ENCODE measurements at regions not wholly inside any gene's neighbourhood (a gene's known extent, or its start where the extent isn't known, plus 50 kb on each side); places are given as distances from the start of the nearest gene placed in this dataset.

DNA sequence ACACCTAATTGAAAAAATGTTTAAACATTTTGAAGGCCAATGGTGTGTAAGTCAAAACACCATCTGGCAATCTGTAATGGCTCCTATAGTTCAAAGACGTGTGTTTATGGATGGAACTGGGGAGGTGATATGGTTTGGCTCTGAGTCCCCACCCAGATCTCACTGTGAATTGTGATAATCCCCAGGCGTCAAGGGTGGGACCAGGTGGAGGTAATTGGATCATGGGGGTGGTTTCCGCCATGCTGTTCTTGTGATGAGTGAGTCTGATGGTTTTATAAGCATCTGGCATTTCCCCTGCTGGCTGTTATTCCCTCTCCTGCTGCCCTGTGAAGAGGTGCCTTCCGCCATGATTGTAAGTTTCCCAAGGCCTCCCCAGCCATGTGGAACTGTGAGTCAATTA, 52.2 kb downstream of the ADRA2C start:
- no peak for DNase-seq

- DNase-seq = no peak
Observed at GRCh38 chr4:3819210-3819919, 53.2 kb downstream of the ADRA2C start.

- DNase-seq = no peak
Observed at GRCh38 chr4:3820016-3820805, 54.0 kb downstream of the ADRA2C start.

GRCh38 chr4:3820806-3821579, 54.8 kb downstream of the ADRA2C start:
- no peak for DNase-seq

GRCh38 chr4:3821580-3822229, 55.5 kb downstream of the ADRA2C start:
- DNase-seq = no peak

GRCh38 chr4:3822230-3822947, 56.2 kb downstream of the ADRA2C start:
- DNase-seq = peak; percentile 67

- no peak for DNase-seq
Observed at GRCh38 chr4:3823496-3824341, 57.5 kb downstream of the ADRA2C start.

DNA sequence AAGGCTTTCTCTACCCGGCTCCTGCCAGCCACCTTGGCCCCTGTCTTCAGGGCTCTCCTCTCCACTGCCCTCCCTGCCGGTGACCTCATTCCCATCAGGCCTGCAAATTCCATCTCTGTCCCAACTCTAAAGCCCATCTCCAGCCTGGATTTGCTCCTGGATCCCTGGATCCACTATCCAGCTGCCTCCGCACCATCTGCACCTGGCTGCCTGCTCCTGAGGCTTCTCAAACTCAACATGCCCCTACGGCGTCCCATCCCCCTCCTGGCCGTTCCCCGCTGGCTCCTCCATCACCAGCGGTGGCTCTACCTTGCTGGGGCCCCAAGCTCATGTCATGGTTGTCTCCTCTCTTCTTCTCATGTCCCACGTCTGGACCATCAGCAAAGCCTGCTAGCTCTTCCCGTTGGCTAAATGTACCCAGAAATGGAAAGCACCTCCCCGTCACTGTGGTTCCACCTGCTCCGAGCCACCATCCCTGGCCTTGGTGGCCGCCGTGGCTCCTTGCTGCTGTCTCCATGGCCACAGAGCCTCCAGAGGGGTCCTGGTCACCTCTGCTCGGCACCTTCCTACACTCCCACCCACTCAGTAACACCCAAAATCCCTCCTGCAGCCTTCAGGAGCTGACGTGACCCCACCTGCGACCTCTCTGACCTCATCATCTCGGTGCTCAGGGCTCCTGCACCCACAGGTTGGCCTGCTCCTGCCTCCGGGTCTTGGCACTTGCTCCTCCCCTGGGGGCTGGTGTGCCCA, 58.5 kb downstream of the ADRA2C start:
- no peak for DNase-seq

GRCh38 chr4:3825530-3825929, 59.3 kb downstream of the ADRA2C start:
- DNase-seq = no peak

DNA sequence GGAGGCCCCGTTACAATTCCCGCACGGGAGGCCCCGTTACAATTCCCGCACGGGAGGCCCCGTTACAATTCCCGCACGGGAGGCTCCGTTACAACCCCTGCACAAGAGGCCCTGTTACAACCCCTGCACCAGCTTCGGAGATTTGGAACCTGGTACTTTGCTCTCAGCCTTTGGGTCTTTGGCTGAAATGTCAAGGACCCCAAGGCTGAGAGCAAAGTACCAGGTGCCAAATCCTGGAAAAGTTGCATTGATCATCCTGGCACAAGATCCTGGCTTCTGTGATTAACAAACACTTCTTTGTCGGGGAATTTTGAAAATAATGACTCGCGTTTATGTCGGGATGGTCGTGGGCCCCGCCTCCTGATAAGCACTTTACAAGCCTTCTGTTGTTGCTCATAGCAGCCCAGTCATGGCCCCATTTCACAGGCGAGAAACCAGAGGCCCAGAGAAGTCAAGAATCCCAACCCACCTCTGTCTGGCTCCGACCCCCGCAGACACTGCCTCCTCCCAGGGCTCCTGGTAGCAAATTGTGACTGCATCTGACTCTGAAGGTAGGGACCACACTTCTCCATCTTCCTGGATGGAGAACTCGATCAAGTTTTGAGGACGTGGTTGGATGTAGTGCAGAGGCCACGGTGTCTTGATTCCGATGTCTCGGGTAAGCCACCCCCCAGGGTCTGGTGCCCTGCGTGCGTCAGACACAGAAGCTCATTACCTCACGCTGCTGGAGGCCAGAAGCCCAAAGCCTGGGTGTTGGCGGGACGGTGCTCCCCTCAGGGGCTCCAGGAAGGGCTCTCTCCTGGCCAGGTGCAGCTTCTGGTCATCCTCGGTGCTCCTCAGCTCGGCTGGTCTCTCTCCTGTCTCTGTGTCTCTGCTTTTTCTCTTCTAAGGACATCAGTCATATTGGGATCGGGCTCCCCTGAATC, 60.3 kb downstream of the ADRA2C start:
- DNase-seq = no peak

DNA sequence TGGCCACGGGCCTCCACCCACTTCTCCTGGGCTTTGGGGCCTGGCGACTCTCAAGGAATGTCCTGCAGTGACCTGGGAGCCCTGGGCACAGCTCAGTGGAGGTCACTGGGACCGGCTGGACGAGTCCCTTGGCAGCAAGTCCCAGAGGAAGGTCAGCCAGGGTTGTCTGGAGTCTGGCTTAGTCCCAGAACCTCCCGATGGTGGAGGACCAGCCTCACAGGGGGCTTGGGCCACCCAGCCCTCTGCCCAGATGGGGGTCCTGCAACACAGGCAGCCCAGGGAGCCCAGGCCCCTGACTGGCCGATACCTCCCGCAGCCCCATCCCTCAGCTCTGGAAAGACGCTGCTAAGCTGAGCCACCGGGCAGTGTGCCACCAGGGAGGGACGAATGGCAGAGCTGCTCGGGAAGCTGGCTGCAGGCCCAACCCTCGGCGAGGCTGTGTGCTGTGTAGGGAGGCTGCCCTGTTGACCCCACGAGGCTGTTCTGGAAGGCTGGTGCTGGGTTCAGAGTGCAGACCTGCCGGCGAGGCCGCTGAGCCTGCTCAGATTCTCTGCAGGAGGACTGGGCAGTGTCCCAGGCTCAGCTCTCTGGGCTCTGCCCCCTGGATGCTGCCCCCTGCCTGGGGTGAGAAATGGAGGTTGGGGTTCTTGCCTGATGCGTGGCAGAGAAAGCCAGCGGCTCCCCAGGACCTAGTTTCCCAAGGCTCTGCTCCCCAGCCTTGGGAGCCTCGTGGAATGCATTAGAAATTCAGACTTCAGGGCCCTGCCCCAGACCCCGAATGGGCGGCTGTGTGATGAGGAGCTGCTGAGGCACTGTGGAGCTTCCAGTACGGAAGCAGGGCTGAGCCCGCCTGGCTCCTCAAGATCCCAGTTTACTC, 61.7 kb downstream of the ADRA2C start:
- DNase-seq = peak; percentile 92

DNA sequence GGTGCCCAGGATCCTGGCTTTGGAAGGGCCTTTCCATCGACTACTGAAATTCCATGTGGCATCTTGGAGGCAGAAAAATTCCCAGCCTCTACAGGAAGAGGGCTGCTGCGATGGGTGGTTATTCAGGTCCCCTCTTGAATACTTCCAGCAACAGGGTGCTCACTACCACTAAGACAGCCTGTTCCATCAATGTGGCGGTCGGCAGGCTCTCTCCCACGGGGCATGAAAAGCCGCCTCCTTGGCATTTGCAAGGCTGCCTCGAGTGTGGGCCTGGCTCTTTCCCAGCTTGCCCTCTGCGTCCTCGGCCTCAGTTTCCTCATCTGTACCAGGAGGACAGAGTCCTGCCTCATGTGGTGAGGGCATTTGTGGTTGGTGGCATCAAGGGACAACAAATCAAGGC, 62.4 kb downstream of the ADRA2C start:
- no peak for DNase-seq

GRCh38 chr4:3829211-3829955, 63.2 kb downstream of the ADRA2C start:
- DNase-seq = no peak

- DNase-seq = peak; percentile 88
Observed at GRCh38 chr4:3829956-3830773, 64.0 kb downstream of the ADRA2C start.

DNA sequence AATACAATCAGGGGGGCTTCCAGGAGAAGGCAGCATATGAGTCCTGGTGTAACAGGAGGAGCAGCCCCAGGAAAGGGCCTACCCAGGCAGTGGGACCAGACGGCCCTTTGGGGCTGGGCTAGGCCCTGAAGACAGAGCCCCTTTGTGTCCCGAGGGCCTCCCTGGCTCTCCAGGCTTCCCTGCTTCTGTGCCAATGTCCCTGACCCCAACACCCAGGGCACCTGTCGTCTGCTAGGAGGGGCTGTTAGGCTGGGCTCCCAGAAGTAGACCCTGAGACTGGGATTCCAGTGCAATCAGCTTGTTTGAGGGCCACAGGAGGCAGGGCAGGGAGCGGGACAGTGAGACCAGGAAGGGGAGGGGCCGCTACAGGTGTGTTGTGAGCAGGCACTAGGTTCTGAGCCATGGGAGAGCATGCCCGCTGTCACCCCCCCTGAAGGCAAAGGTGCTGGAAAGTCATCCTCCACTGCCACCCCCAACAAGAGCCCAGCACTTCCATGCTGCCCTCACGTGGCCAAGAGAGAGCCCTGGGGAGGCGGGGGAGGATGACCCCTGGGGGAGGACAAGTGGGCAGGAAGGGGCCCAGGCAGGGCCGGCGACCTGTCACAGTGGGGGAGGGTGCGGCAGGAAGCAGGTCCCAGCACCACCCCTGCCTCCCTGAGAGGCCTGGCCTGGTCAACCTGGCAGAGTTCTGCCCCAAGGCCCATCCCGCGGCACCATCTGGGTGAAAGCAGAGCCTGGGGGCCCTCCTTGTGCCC, 64.8 kb downstream of the ADRA2C start:
- no peak for DNase-seq

All from tongue (tissue), 1 donor.